Hepatocyte (in vitro differentiated cells): ENCODE measurements at regions not wholly inside any gene's neighbourhood (a gene's known extent, or its start where the extent isn't known, plus 50 kb on each side); places are given as distances from the start of the nearest gene placed in this dataset.

Experiments used
- DNase-seq: peaks from one replicate; pipeline ENCODE4 v3.0.0-alpha.2; 2016; ENCODE audit warnings: low spot score
- H2AFZ ChIP-seq: fragments of 200-600 bp; sonication (generic); 2 replicates; pipeline ENCODE4 v1.6.0; 2016; ENCODE audit warnings: antibody characterized with exemption, mild to moderate bottlenecking
- H3K27ac ChIP-seq: fragments of 200-600 bp; sonication (generic); 2 replicates; pipeline ENCODE4 v1.5.1; 2016; ENCODE audit warnings: mild to moderate bottlenecking
- H3K27me3 ChIP-seq: fragments of 200-600 bp; sonication (generic); 2 replicates; pipeline ENCODE4 v1.6.1; 2016
- H3K36me3 ChIP-seq: fragments of 200-600 bp; sonication (generic); replicated peaks from 2 replicates; pipeline ENCODE4 v1.5.1; 2016; ENCODE audit warnings: low read depth; ENCODE audit not compliant: insufficient read depth
- H3K4me1 ChIP-seq: fragments of 200-600 bp; sonication (generic); 2 replicates; pipeline ENCODE4 v1.5.1; 2016; ENCODE audit warnings: mild to moderate bottlenecking, moderate library complexity; ENCODE audit not compliant: insufficient read depth
- H3K4me2 ChIP-seq: fragments of 200-600 bp; sonication (generic); 2 replicates; pipeline ENCODE4 v1.6.0; 2016
- H3K4me3 ChIP-seq: fragments of 200-600 bp; sonication (generic); 2 replicates; pipeline ENCODE4 v1.5.1; 2016; ENCODE audit warnings: mild to moderate bottlenecking
- H3K79me2 ChIP-seq: fragments of 200-600 bp; sonication (generic); 2 replicates; pipeline ENCODE4 v1.6.0; 2017; ENCODE audit warnings: mild to moderate bottlenecking
- H3K9me2 ChIP-seq: fragments of 200-600 bp; sonication (generic); replicated peaks from 2 replicates; pipeline ENCODE4 v1.6.0; 2017; ENCODE audit warnings: mild to moderate bottlenecking; ENCODE audit not compliant: insufficient read depth
- H3K9me3 ChIP-seq: fragments of 200-600 bp; sonication (generic); 2 replicates; pipeline ENCODE4 v1.5.1; 2016; ENCODE audit warnings: low read depth, mild to moderate bottlenecking
- H4K20me1 ChIP-seq: fragments of 200-600 bp; sonication (generic); 2 replicates; pipeline ENCODE4 v1.6.0; 2016; ENCODE audit warnings: mild to moderate bottlenecking; ENCODE audit not compliant: insufficient read depth, poor library complexity, severe bottlenecking
- EZH2 ChIP-seq: fragments of 200-600 bp; sonication (generic); IDR thresholded peaks from 2 replicates; pipeline ENCODE4 v1.6.1; 2016; ENCODE audit warnings: antibody characterized with exemption, mild to moderate bottlenecking, borderline replicate concordance
- EZH2phosphoT487 ChIP-seq: fragments of 200-600 bp; sonication (generic); IDR thresholded peaks from one replicate; pipeline ENCODE4 v1.6.1; 2018; ENCODE audit warnings: antibody characterized with exemption, mild to moderate bottlenecking, low read depth, moderate library complexity; ENCODE audit not compliant: unreplicated experiment, severe bottlenecking
- WGBS: methylation state at CpG from one replicate; pipeline ENCODE4 v1.1.6; 2016; ENCODE audit warnings: low lambda C conversion rate; ENCODE audit errors: missing lambda C conversion rate; 5-methylcytosine and 5-hydroxymethylcytosine counted together
- TF ChIP-seq, protein P1 (sequence below): fragments of 200-600 bp; sonication (generic); IDR thresholded peaks from 2 replicates; pipeline ENCODE4 v1.5.1; 2016; ENCODE audit warnings: antibody characterized with exemption, mild to moderate bottlenecking; ENCODE audit not compliant: poor library complexity

DNA sequence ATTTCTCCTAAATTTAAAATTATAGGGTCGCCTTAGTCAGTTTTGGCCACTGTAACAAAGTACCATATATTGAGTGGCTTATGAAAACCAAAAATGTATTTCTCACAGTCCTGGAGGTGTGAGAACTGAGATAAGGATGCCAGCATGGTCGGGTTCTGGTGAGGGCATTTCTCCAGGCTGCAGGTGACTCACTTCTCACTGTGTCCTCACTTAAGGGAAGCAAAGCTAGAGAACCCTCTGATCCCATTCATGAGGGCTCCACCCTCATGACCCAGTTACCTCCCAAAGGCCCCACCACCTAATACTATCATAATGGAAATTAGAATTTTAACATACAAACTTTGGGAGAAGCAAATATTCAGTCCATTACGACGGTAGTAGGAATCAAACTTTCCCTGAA lies 75.1 kb upstream of the FBN2 start:
- H3K4me3 ChIP-seq: no peak overlapping the region
- WGBS: 83% methylated on average over 4 of the region's 4 CpGs
- no peak overlapping the region for H3K27ac ChIP-seq
- H3K9me2 ChIP-seq: no peaks in the 10 kb centered on the region
- H4K20me1 ChIP-seq: no peaks in the 10 kb centered on the region
- no peaks in the 10 kb centered on the region for H3K79me2 ChIP-seq
- no peak overlapping the region for H3K4me2 ChIP-seq
- no peaks in the 10 kb centered on the region for H3K4me1 ChIP-seq
- no peak overlapping the region for H2AFZ ChIP-seq
- H3K36me3 ChIP-seq: no peaks in the 10 kb centered on the region
- H3K27me3 ChIP-seq: no peaks in the 10 kb centered on the region
- DNase-seq: no peak
- TF ChIP-seq, protein P1, sequence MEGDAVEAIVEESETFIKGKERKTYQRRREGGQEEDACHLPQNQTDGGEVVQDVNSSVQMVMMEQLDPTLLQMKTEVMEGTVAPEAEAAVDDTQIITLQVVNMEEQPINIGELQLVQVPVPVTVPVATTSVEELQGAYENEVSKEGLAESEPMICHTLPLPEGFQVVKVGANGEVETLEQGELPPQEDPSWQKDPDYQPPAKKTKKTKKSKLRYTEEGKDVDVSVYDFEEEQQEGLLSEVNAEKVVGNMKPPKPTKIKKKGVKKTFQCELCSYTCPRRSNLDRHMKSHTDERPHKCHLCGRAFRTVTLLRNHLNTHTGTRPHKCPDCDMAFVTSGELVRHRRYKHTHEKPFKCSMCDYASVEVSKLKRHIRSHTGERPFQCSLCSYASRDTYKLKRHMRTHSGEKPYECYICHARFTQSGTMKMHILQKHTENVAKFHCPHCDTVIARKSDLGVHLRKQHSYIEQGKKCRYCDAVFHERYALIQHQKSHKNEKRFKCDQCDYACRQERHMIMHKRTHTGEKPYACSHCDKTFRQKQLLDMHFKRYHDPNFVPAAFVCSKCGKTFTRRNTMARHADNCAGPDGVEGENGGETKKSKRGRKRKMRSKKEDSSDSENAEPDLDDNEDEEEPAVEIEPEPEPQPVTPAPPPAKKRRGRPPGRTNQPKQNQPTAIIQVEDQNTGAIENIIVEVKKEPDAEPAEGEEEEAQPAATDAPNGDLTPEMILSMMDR: no peak
- TF ChIP-seq EZH2 (no peak), EZH2phosphoT487 (no peak)
- no peaks in the 10 kb centered on the region for H3K9me3 ChIP-seq

DNA sequence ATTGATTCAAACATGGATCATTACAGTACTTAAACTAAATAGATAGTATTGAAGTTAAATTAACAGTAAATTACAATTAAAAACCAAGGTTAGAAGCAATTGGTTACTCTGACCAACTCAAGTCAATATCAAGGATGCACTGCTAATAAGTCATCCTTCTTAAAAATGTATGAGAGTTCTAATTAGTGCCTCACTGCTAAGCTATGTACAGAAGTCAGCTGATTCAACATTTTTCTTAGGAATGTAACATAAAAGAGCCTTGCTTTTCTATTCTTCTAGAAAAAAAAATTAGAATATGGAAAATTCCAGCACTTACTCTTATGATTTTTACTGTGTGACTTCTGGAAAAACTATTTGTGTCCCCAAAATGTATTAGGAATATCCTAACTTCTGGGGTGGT lies 75.7 kb upstream of the FBN2 start:
- Histone ChIP-seq H3K4me1 (no peaks in the 10 kb centered on the region), H3K4me3 (no peak overlapping the region), H3K9me3 (no peaks in the 10 kb centered on the region), H4K20me1 (no peaks in the 10 kb centered on the region), H3K36me3 (no peaks in the 10 kb centered on the region), H3K4me2 (no peak overlapping the region), H3K9me2 (no peaks in the 10 kb centered on the region), H3K27ac (no peak overlapping the region), H2AFZ (no peak overlapping the region), H3K27me3 (no peaks in the 10 kb centered on the region), H3K79me2 (no peaks in the 10 kb centered on the region)
- no peak for DNase-seq
- no peak for TF ChIP-seq EZH2
- TF ChIP-seq, protein P1: no peak
- TF ChIP-seq EZH2phosphoT487: no peak

GRCh38 chr5:128615578-128615977 lies 77.5 kb upstream of the FBN2 start:
- no peaks in the 10 kb centered on the region for H3K27me3 ChIP-seq
- no peaks in the 10 kb centered on the region for H3K79me2 ChIP-seq
- TF ChIP-seq, protein P1: no peak
- TF ChIP-seq EZH2 (no peak), EZH2phosphoT487 (no peak)
- no peak overlapping the region for H3K4me2 ChIP-seq
- no peaks in the 10 kb centered on the region for H3K4me1 ChIP-seq
- no peak overlapping the region for H3K4me3 ChIP-seq
- H3K27ac ChIP-seq: no peak overlapping the region
- no peaks in the 10 kb centered on the region for H4K20me1 ChIP-seq
- H3K9me3 ChIP-seq: no peaks in the 10 kb centered on the region
- H3K36me3 ChIP-seq: no peaks in the 10 kb centered on the region
- H2AFZ ChIP-seq: no peak overlapping the region
- H3K9me2 ChIP-seq: no peaks in the 10 kb centered on the region
- no peak for DNase-seq

DNA sequence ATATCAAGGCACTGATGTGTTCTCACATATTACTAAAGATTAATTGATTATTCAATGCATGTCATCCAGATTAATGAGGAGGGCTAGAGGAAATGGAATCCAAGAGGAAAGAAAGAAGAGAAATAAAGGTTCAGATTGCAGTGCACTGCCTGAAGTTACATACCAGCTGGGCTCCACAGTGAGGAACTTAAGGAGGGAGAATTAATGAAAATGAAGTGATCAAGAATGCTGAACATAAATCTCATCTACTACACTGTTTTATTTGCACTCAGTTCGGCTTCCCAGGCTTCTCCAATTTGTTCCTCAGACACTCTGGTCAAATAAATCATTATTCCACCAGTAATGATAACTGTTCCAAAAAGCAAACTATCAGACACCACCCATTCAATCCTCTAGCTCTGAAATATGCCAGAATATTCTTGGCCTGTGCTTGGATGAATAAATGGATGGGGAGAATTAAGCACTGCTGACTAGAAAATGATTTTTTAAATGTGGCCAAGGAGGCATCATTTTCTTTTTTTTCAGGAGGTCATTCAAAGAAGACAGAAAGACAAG lies 88.6 kb upstream of the FBN2 start:
- Histone ChIP-seq H3K9me2 (no peaks in the 10 kb centered on the region), H3K79me2 (no peaks in the 10 kb centered on the region), H3K4me1 (no peaks in the 10 kb centered on the region), H2AFZ (no peak overlapping the region), H3K9me3 (no peaks in the 10 kb centered on the region), H3K4me2 (no peak overlapping the region), H3K4me3 (no peak overlapping the region), H3K27me3 (no peaks in the 10 kb centered on the region), H3K27ac (no peak overlapping the region), H4K20me1 (no peaks in the 10 kb centered on the region), H3K36me3 (no peaks in the 10 kb centered on the region)
- TF ChIP-seq EZH2: no peak
- TF ChIP-seq, protein P1: no peak
- no peak for TF ChIP-seq EZH2phosphoT487
- no peak for DNase-seq
- 73% methylated on average over 1 of the region's 1 CpG for WGBS
